ENCODE measurements at regions not wholly inside any gene's neighbourhood (a gene's known extent, or its start where the extent isn't known, plus 50 kb on each side); places are given as distances from the start of the nearest gene placed in this dataset.
A peak's percentile ranks its signal among the peaks of the same experiment; 100 is the strongest.

- TF ChIP-seq EZH2phosphoT487 (IDR thresholded peaks at IDR 0.05; ENCODE audit: borderline replicate concordance, low read length) (no peak), CTCF (conservative IDR thresholded peaks at IDR 0.05; ENCODE audit: low read depth, low read length) (no peak), EZH2 (IDR thresholded peaks at IDR 0.05; ENCODE audit: low read length, unreplicated experiment) (no peak)
- Histone ChIP-seq H3K4me1 (ENCODE audit: insufficient read depth, low read length) (peaks cover 11% of the 10 kb centered on the region; the same call in 1 of the 2 replicates), H3F3A (ENCODE audit: low read length, unreplicated experiment) (no peaks in the 10 kb centered on the region), H2AFZ (ENCODE audit: low read length) (no peak overlapping the region), H3K79me2 (ENCODE audit: low read length) (no peaks in the 10 kb centered on the region), H3K9me3 (ENCODE audit: low read length) (no peaks in the 10 kb centered on the region), H3K36me3 (ENCODE audit: low read depth, low read length) (no peaks in the 10 kb centered on the region), H3K27me3 (ENCODE audit: low read length) (no peaks in the 10 kb centered on the region), H3K4me2 (ENCODE audit: low read length) (no peak overlapping the region), H3K4me3 (ENCODE audit: low read length) (no peak overlapping the region), H3K9me2 (replicated peaks; ENCODE audit: low read length) (no peaks in the 10 kb centered on the region), H3K9ac (ENCODE audit: low read length) (no peak overlapping the region), H4K20me1 (ENCODE audit: low read length) (no peaks in the 10 kb centered on the region), H3K27ac (ENCODE audit: low read length) (no peak overlapping the region)
- peak; percentile 76 for DNase-seq
- ChIA-PET POLR2A (ENCODE audit: unreplicated experiment) (no interaction called here), CTCF (interaction anchor here (0.6 kb wide), 1 partner anchor 463 kb away, joined by 3 read pairs; no protein-coding TSS in a partner anchor)
- peak; percentile 64 for ATAC-seq
- no TSS peak for BruUV-seq (replicated peaks)
- intact Hi-C loops (cut with micrococcal nuclease) = no loop called here
Observed at GRCh38 chr1:232579958-232580941, 49.7 kb downstream of the SIPA1L2 start.

GRCh38 chr1:232579466-232579865 lies 50.5 kb downstream of the SIPA1L2 start:
- CTCF ChIA-PET = no interaction called here
- Histone ChIP-seq H3K27ac (ENCODE audit: low read length) (no peak overlapping the region), H3K27me3 (ENCODE audit: low read length) (no peaks in the 10 kb centered on the region), H3K9ac (ENCODE audit: low read length) (no peak overlapping the region), H3K4me3 (ENCODE audit: low read length) (no peak overlapping the region), H4K20me1 (ENCODE audit: low read length) (no peaks in the 10 kb centered on the region), H3K4me1 (ENCODE audit: insufficient read depth, low read length) (peaks cover 11% of the 10 kb centered on the region; the same call in 1 of the 2 replicates), H2AFZ (ENCODE audit: low read length) (no peak overlapping the region), H3K9me3 (ENCODE audit: low read length) (no peaks in the 10 kb centered on the region), H3K9me2 (replicated peaks; ENCODE audit: low read length) (no peaks in the 10 kb centered on the region), H3K36me3 (ENCODE audit: low read depth, low read length) (no peaks in the 10 kb centered on the region), H3K79me2 (ENCODE audit: low read length) (no peaks in the 10 kb centered on the region), H3F3A (ENCODE audit: low read length, unreplicated experiment) (no peaks in the 10 kb centered on the region), H3K4me2 (ENCODE audit: low read length) (no peak overlapping the region)
- BruUV-seq (replicated peaks) = no TSS peak
- intact Hi-C loops (cut with micrococcal nuclease) = no loop called here
- ATAC-seq (no peak), DNase-seq (no peak)
- POLR2A ChIA-PET (ENCODE audit: unreplicated experiment) = no interaction called here
- TF ChIP-seq CTCF (conservative IDR thresholded peaks at IDR 0.05; ENCODE audit: low read depth, low read length) (no peak), EZH2phosphoT487 (IDR thresholded peaks at IDR 0.05; ENCODE audit: borderline replicate concordance, low read length) (no peak), EZH2 (IDR thresholded peaks at IDR 0.05; ENCODE audit: low read length, unreplicated experiment) (no peak)

All from PC-3 (cell line).